ENCODE measurements at regions not wholly inside any gene's neighbourhood (a gene's known extent, or its start where the extent isn't known, plus 50 kb on each side); places are given as distances from the start of the nearest gene placed in this dataset.
"Not testable (repeated sequence)": the region's sequence is repeated elsewhere in the genome, so short reads cannot be mapped to it uniquely, and the experiment has no call there.

- no peak for DNase-seq
These were observed 103.5 kb upstream of the TRIB2 start for GRCh38 chr2:12613137-12613835.

DNA sequence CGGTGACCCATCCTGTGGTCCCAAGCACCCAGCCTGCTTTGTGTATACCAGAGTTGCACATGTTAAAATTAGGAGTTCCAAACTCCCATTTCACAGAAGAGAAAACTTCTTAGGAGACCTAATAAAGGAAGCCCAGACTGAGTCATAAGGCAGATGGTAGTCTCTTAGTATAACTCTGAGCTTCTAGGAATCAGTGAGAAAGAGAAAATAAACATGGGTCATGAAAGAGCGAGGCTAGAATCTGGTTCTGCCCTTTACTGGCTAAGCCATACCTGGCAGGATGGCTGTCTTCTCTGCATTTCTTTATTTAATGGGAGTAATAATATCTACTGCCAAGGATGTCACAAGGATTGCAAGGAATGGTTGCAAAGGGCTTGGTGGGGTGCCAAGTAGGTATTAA lies 101.2 kb upstream of the TRIB2 start:
- no peak for DNase-seq

GRCh38 chr2:12616456-12617156 lies 100.1 kb upstream of the TRIB2 start:
- no peak for DNase-seq

DNA sequence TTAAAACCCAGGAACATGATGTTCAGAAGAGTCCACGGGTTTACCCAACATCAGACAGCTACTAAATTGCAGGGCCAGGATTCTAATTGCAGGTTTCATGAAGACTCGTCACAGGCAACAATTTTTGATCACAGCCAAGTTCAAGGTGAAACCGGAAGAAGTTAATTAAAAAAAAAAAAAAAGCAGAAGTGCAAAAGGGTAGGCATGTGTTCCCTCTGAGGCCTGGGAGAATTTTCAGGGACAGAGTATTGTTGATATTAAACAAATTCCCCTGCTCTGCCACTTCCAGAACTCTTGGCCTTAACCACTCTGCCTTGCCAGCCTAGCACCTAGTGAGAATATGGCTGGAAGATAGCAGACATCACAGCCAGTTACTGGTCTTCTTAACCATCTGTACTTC lies 99.4 kb upstream of the TRIB2 start:
- DNase-seq: no peak

- DNase-seq: no peak
These were observed 98.9 kb upstream of the TRIB2 start for GRCh38 chr2:12617853-12618252.

DNA sequence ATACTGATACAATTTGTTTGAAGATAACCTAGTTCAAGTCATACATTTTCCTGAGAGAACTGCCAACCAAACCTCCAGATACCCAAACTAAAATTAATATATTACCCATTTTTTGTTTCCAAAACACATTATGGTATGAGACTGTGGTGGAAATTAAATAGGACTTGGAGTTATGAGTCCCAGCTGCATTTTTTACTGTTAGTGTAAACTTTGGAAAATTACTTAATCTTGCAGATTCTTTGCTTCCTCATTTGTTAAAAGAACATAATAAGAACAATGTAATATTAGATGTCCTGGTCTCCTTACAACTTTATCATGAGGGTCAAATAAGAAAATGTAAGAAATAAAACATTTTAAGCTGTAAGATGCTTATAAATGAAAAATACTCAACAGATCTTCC lies 98.2 kb upstream of the TRIB2 start:
- no peak for DNase-seq

- DNase-seq: no peak
These were observed 96.8 kb upstream of the TRIB2 start for GRCh38 chr2:12619975-12620374.

DNA sequence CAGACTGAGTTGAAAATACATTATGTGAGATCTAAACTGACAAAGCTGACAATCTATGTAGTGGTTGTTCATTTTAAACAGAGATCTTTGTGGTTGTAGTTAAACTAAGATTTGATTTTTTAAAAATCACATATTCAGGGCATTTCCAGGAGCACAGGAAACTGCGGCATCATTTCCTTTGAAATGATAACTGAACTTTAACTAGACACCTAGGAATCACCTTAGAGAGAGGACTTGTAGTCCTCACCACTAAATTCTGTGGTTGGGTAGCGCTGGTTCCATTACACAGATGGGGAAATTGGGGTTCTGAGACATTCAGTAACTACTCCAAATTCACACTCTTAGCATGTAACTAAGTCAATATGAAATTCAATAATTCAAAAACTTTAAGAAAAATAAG lies 96.0 kb upstream of the TRIB2 start:
- no peak for DNase-seq

GRCh38 chr2:12623051-12623450 lies 93.7 kb upstream of the TRIB2 start:
- DNase-seq: no peak

DNA sequence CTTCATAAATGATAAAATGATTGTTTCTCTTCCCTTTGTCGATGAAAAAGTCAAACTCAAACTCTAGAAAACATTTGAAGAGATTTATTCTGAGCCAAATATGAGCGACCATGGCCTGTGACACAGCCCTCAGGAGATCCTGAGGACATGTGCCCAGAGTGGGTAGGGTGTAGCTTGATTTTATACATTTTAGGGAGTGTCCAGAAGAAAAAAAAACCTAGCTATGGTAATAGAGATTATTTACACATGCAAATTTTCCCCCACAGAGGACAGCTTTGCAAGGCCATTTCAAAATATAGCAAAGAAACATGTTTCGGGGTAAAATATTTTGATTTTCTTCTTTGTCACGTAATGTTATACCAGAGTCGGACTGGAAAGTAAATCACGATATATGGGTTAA lies 92.4 kb upstream of the TRIB2 start:
- DNase-seq: no peak

GRCh38 chr2:12624905-12625598 lies 91.7 kb upstream of the TRIB2 start:
- DNase-seq: no peak

DNA sequence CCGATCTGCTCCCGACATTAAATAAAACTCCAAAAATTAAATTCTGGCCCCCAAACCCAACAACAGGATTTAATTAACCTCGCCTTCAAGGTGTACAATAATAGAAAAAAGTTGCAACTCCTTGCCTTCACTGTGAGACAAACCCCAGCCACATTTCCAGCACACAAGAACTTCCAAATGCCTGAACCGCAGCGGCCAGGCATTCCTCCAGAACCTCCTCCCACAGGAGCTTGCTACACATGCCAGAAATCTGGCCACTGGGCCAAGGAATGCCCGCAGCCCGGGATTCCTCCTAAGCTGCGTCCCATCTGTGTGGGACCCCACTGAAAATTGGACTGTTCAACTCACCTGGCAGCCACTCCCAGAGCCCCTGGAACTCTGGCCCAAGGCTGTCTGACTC lies 88.2 kb upstream of the TRIB2 start:
- DNase-seq: not testable (repeated sequence)

GRCh38 chr2:12636837-12637581 lies 79.7 kb upstream of the TRIB2 start:
- no peak for DNase-seq

- DNase-seq: no peak
These were observed 79.0 kb upstream of the TRIB2 start for GRCh38 chr2:12637754-12638153.

- peak; percentile 26 for DNase-seq
These were observed 75.3 kb upstream of the TRIB2 start for GRCh38 chr2:12641441-12641840.

DNA sequence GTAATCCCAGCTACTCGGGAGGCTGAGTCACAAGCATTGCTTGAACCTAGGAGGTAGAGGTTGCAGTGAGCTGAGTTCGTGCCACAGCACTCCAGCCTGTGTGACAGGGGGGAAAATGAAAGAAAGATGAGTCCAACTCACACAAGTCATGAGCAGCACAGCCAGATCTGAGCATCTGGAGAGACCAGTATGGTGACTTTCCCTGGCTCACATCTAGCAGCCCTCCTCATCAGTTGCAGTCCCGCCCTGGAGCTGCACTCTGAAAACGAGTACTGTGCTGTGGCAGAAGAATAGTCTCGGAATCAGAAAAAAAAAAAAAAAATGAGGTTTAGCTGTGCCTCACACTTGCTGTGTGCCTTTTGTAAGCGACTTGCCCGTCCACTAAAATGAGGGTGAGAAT lies 74.4 kb upstream of the TRIB2 start:
- no peak for DNase-seq

DNA sequence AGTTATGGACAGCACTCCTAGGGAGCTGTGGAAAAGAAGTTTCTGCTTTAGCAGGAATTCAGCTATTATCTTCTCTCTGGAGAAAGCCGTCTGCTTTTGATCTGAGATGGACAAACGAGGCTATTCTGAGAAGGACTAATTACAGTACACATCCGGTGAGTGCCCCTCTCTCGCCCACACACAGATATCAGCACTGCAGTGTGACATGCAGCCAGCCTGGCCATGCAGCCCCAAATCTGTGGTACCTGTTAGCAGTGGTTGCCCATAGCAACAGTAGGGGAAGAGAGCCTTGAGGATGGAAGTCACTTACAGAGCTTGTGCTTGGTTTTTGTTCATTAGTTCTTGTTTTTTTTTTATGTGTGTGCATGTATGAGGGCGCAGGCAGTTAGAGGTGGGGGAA lies 73.9 kb upstream of the TRIB2 start:
- no peak for DNase-seq

DNA sequence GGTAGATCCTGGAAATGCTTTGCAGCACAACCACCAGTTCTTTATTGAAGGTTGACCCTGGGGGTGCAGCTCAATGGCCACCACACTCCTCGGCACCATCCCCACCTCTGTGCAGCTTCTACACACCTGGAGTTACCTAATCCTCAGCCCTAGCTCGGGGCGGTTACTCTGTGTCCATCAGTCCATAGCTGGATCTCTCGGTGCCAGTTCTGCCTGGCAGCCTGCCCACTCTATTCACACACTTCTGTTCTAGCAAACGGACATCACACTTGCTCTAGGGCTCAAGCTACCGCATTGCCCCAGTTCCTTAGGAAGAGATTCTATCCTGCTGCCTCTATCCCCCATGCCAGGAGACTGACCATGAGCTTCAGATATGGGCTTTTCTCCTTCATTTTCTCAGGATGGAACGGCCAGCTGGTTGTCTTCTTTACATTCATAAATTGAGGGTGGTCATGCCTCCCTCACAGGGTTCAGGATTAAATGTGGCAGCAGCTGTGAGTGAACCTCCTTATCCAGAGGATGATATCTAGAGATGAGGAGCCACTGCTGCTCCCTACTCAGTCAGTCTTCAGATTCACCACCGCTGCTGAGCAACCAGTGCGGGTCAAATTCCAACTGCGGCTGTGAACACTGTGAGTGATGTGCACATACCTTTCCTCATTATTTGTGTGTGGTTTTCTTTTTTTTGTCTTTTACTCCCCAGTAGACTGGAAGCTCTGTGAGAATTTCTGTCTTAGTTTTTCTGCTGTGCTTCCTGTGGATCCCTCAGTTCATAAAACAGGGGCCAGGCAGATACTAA lies 66.9 kb upstream of the TRIB2 start:
- no peak for DNase-seq

- no peak for DNase-seq
These were observed 65.1 kb upstream of the TRIB2 start for GRCh38 chr2:12651641-12652040.

DNA sequence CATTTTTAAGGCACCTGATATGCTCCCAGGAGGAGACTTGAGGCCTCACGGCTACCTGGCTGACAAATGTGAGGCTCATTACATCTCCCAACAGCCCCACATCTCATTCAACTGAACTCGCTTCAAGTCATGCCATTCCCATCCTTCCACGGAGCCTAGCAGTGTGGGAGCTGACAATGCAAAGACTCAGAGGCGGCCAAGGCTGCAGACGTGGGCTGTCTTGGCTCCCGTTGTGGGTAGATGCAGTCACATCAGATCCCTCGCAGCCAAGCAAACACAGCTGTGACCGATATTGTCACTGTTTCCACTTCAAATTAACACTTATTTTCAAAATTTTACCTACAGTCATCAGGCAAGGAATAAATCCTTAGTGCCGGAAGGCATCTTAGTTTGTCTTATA lies 64.0 kb upstream of the TRIB2 start:
- DNase-seq: no peak

GRCh38 chr2:12657560-12657959 lies 59.2 kb upstream of the TRIB2 start:
- DNase-seq: no peak

GRCh38 chr2:12658310-12658945 lies 58.3 kb upstream of the TRIB2 start:
- no peak for DNase-seq

Data from NCI-H774 (cell line).